IPS DF 6.9 (cell line): ENCODE measurements at regions not wholly inside any gene's neighbourhood (a gene's known extent, or its start where the extent isn't known, plus 50 kb on each side); places are given as distances from the start of the nearest gene placed in this dataset.
"Not testable (repeated sequence)": the region's sequence is repeated elsewhere in the genome, so short reads cannot be mapped to it uniquely, and the experiment has no call there.

Experiments
- DNase-seq: peaks from one replicate; pipeline ENCODE4 v3.0.0-alpha.2; 2013; ENCODE audit warnings: low read depth, low spot score
- H3K27ac ChIP-seq: one replicate; pipeline ENCODE4 v1.5.1; 2013; ENCODE audit warnings: low read length, control low read depth
- H3K27me3 ChIP-seq: 2 replicates; pipeline ENCODE4 v1.6.1; 2013; ENCODE audit warnings: mild to moderate bottlenecking, low read length; ENCODE audit not compliant: control insufficient read depth, insufficient read depth
- H3K36me3 ChIP-seq: 2 replicates; pipeline ENCODE4 v1.6.1; 2013; ENCODE audit warnings: low read length; ENCODE audit not compliant: control insufficient read depth, insufficient read depth
- H3K4me1 ChIP-seq: 2 replicates; pipeline ENCODE4 v1.6.1; 2013; ENCODE audit warnings: low read length; ENCODE audit not compliant: control insufficient read depth, insufficient read depth
- H3K4me3 ChIP-seq: 2 replicates; pipeline ENCODE4 v1.5.1; 2013; ENCODE audit warnings: mild to moderate bottlenecking, low read length
- H3K9me3 ChIP-seq: 2 replicates; pipeline ENCODE4 v1.6.1; 2013; ENCODE audit warnings: low read length, inconsistent platforms; ENCODE audit not compliant: control insufficient read depth, insufficient read depth
- WGBS: extraction: QIAGEN DNeasy Blood & Tissue Kit; methylation state at CpG from one replicate; pipeline ENCODE4 v1.1.7; 2013; ENCODE audit warnings: mixed read lengths, missing lambda C conversion rate; ENCODE audit not compliant: insufficient read length, insufficient coverage; 5-methylcytosine and 5-hydroxymethylcytosine counted together

GRCh38 chr3:87696124-87697013 lies 362.4 kb downstream of the CGGBP1 start:
- DNase-seq = no peak
- H3K9me3 ChIP-seq = no peaks in the 10 kb centered on the region
- no peak overlapping the region for H3K27ac ChIP-seq
- no peak overlapping the region for H3K4me3 ChIP-seq
- H3K36me3 ChIP-seq = no peaks in the 10 kb centered on the region
- H3K27me3 ChIP-seq = no peaks in the 10 kb centered on the region
- no CpG with 5 or more reads among the region's 6 CpGs for WGBS
- no peaks in the 10 kb centered on the region for H3K4me1 ChIP-seq

DNA sequence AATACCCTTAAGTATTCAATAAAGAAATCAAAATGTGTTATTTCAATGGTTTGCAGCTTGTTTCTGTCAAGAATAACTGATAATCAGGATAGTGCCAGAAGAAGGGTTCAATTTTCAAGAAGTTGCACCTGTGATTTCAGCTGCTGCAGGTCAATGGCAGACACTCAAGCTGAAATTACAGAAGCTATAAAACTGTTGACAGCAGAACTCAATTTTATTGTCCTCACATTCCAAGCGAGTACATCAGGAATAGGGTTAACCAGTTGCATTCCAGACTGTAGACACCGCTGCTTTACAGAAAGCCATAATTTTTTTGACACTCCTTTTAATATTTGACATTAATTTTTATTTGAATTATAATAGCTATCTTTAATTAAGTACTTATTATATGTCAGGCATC lies 364.1 kb downstream of the CGGBP1 start:
- no peak overlapping the region for H3K4me3 ChIP-seq
- no peak overlapping the region for H3K27ac ChIP-seq
- no CpG with 5 or more reads among the region's 2 CpGs for WGBS
- no peaks in the 10 kb centered on the region for H3K9me3 ChIP-seq
- H3K27me3 ChIP-seq = no peaks in the 10 kb centered on the region
- no peaks in the 10 kb centered on the region for H3K4me1 ChIP-seq
- no peaks in the 10 kb centered on the region for H3K36me3 ChIP-seq
- DNase-seq = no peak

GRCh38 chr3:87691109-87691508 lies 367.7 kb downstream of the CGGBP1 start:
- no peaks in the 10 kb centered on the region for H3K4me1 ChIP-seq

GRCh38 chr3:87678984-87679660 lies 379.7 kb downstream of the CGGBP1 start:
- H3K9me3 ChIP-seq, H3K27ac ChIP-seq, H3K4me1 ChIP-seq, DNase-seq, H3K36me3 ChIP-seq, H3K27me3 ChIP-seq, H3K4me3 ChIP-seq: not testable (repeated sequence)
- WGBS = no CpG with 5 or more reads among the region's 27 CpGs

More at GRCh38 chr3:87691109-87691508, 367.7 kb downstream of the CGGBP1 start:
- Histone ChIP-seq H3K36me3 (no peaks in the 10 kb centered on the region), H3K27me3 (no peaks in the 10 kb centered on the region), H3K4me3 (no peak overlapping the region), H3K9me3 (no peaks in the 10 kb centered on the region), H3K27ac (no peak overlapping the region)
- no peak for DNase-seq
- WGBS = no CpG with 5 or more reads among the region's 5 CpGs

- H3K4me3 ChIP-seq = no peak overlapping the region
- no peak for DNase-seq
- H3K9me3 ChIP-seq = no peaks in the 10 kb centered on the region; the same call in 1 of the 2 replicates
- H3K36me3 ChIP-seq = no peaks in the 10 kb centered on the region
- H3K27ac ChIP-seq = no peak overlapping the region
- H3K27me3 ChIP-seq = no peaks in the 10 kb centered on the region
- WGBS = no CpG with 5 or more reads among the region's 9 CpGs
- H3K4me1 ChIP-seq = no peaks in the 10 kb centered on the region
Measured at GRCh38 chr3:87674397-87675161, 384.2 kb downstream of the CGGBP1 start.

- H3K36me3 ChIP-seq = no peaks in the 10 kb centered on the region
- no peaks in the 10 kb centered on the region for H3K27me3 ChIP-seq
- no peaks in the 10 kb centered on the region; the same call in 1 of the 2 replicates for H3K9me3 ChIP-seq
- DNase-seq = no peak
- H3K4me1 ChIP-seq = no peaks in the 10 kb centered on the region
- no peak overlapping the region for H3K27ac ChIP-seq
- H3K4me3 ChIP-seq = no peak overlapping the region
- no CpG with 5 or more reads among the region's 4 CpGs for WGBS
Measured at GRCh38 chr3:87673132-87673531, 385.7 kb downstream of the CGGBP1 start.

DNA sequence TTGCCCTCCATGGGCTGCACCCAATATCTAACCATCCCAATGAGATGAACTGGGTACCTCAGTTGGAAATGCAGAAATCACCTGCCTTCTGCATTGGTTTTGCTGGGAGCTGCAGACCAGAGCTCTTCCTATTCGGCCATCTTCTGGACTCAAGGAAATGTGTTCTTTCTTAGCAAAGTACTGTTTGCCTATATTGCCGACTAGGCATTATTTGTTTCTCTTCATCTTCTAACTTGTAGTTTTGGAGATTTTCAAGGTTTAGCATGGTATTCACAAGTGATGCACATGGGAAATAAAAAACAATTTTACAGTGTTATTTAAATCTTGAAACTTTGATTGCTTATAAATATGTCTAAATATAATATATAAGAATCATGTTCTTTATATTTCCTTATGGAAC lies 377.8 kb upstream of the POU1F1 start:
- Histone ChIP-seq H3K4me1 (no peaks in the 10 kb centered on the region), H3K27me3 (no peaks in the 10 kb centered on the region), H3K9me3 (no peaks in the 10 kb centered on the region), H3K4me3 (no peak overlapping the region), H3K27ac (no peak overlapping the region), H3K36me3 (no peaks in the 10 kb centered on the region)
- DNase-seq = no peak
- WGBS = no CpG with 5 or more reads among the region's 2 CpGs

GRCh38 chr3:87653138-87653537 lies 376.8 kb upstream of the POU1F1 start:
- not testable (repeated sequence) for H3K9me3 ChIP-seq, DNase-seq, H3K27ac ChIP-seq, H3K27me3 ChIP-seq, H3K4me3 ChIP-seq, H3K4me1 ChIP-seq, H3K36me3 ChIP-seq
- WGBS = no CpG with 5 or more reads among the region's 3 CpGs

- Histone ChIP-seq H3K9me3 (no peaks in the 10 kb centered on the region), H3K4me1 (no peaks in the 10 kb centered on the region), H3K36me3 (no peaks in the 10 kb centered on the region), H3K27ac (no peak overlapping the region), H3K27me3 (no peaks in the 10 kb centered on the region), H3K4me3 (no peak overlapping the region)
- no peak for DNase-seq
- WGBS = no CpG with 5 or more reads among the region's 1 CpG
Measured at GRCh38 chr3:87634426-87634825, 358.0 kb upstream of the POU1F1 start.

DNA sequence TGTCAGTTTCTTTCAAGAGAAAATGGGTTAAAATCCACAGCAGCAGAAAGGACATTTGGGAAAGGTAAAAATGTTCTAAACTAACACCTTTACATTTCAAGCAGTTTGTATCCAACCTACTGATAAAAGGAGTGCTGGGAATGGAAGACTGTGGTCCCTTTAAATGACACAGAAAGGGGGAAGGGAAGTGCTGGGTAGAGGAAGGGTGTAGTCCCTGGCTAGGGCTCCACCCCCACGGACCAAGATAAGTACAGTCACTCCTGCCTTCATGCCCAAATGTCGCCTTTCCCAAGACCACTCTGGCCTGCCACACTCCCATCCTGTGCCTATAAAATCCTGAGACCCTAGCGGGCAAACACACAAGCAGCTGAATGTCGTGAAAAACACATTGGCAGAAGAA lies 350.9 kb upstream of the POU1F1 start:
- no peaks in the 10 kb centered on the region for H3K36me3 ChIP-seq
- no CpG with 5 or more reads among the region's 4 CpGs for WGBS
- no peaks in the 10 kb centered on the region for H3K4me1 ChIP-seq
- H3K9me3 ChIP-seq = no peaks in the 10 kb centered on the region
- H3K4me3 ChIP-seq = no peak overlapping the region
- no peak for DNase-seq
- no peak overlapping the region for H3K27ac ChIP-seq
- no peaks in the 10 kb centered on the region for H3K27me3 ChIP-seq
